GM10248 (cell line): ENCODE measurements at regions not wholly inside any gene's neighbourhood (a gene's known extent, or its start where the extent isn't known, plus 50 kb on each side); places are given as distances from the start of the nearest gene placed in this dataset.

ENCODE experiments used
- CTCF ChIA-PET: fragments of 300-600 bp; sonication (Branson Sonifier 250); formaldehyde crosslinking; extraction: SDS; loops from one replicate; lab custom pipeline; 2021; ENCODE audit warnings: antibody characterized with exemption; lab: Yijun Ruan, JAX
- POLR2A ChIA-PET: fragments of 350-650 bp; sonication (Branson Sonifier 250); formaldehyde crosslinking; extraction: SDS; loops from one replicate; lab custom pipeline; 2020; ENCODE audit warnings: antibody characterized with exemption; lab: Yijun Ruan, JAX
- DNase-seq: peaks from one replicate; pipeline ENCODE4 v3.0.0; 2012; ENCODE audit errors: extremely low spot score
- CTCF ChIP-seq: IDR thresholded peaks from 2 replicates; pipeline ENCODE4 v1.5.1; 2012; ENCODE audit warnings: mild to moderate bottlenecking, low read depth; ENCODE audit errors: extremely low read depth, missing control alignments, control extremely low read depth

GRCh38 chr15:96066852-96067495, 263.5 kb upstream of the NR2F2 start:
- ChIA-PET CTCF (interaction anchor here (1.0 to 1.4 kb wide), 3 partner anchors 9 to 23 kb away, joined by 3 to 5 read pairs (median 4); no protein-coding TSS in a partner anchor), POLR2A (no interaction called here)
- TF ChIP-seq CTCF, result no peak
- no peak for DNase-seq

GRCh38 chr15:96067677-96068076, 262.8 kb upstream of the NR2F2 start:
- no peak for TF ChIP-seq CTCF
- POLR2A ChIA-PET, result no interaction called here
- CTCF ChIA-PET, result interaction anchor here (1.2 to 1.4 kb wide), 2 partner anchors 16 to 22 kb away, joined by 3 to 4 read pairs; no protein-coding TSS in a partner anchor
- no peak for DNase-seq

GRCh38 chr15:96068897-96069296, 261.6 kb upstream of the NR2F2 start:
- DNase-seq, result no peak
- ChIA-PET POLR2A (no interaction called here), CTCF (no interaction called here)
- no peak for TF ChIP-seq CTCF

GRCh38 chr15:96070636-96071035, 259.9 kb upstream of the NR2F2 start:
- no peak for TF ChIP-seq CTCF
- POLR2A ChIA-PET, result no interaction called here
- CTCF ChIA-PET, result interaction anchor here (1.0 to 2.0 kb wide), 3 partner anchors 8 to 21 kb away, joined by 3 to 6 read pairs (median 4); no protein-coding TSS in a partner anchor
- no peak for DNase-seq

GRCh38 chr15:96072821-96073220, 257.7 kb upstream of the NR2F2 start:
- ChIA-PET CTCF (no interaction called here), POLR2A (no interaction called here)
- no peak for TF ChIP-seq CTCF
- DNase-seq, result no peak

GRCh38 chr15:96073908-96074307, 256.6 kb upstream of the NR2F2 start:
- ChIA-PET POLR2A (no interaction called here), CTCF (interaction anchor here (1.2 kb wide), 1 partner anchor 18 kb away, joined by 3 read pairs; no protein-coding TSS in a partner anchor)
- TF ChIP-seq CTCF, result no peak
- DNase-seq, result no peak
